ENCODE measurements at regions not wholly inside any gene's neighbourhood (a gene's known extent, or its start where the extent isn't known, plus 50 kb on each side); places are given as distances from the start of the nearest gene placed in this dataset.

DNA sequence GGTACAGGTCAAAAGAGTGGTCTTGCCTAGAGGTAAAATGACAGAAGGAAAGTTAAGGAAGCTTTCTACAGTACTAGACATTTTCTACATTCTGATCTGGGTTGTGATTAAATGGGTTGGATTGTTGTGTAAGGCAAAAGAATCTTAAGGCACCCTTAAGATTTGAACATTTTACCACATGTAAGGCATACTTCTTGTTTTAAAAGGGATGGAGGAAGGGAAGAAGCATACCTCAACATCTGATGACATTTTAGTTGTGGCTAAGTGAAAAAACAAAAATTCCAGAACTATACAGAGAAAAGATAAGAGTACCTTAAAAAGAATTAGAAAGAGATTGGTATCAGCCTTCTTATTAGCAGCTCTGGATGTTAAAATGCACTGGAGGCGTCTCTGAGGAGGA is 356.0 kb upstream of the CADM1 start:
- DNase-seq (ENCODE audit: low spot score), result no peak
- intact Hi-C loops (cut with DNase I), result no loop called here

GRCh38 chr11:115848611-115849010 is 344.4 kb upstream of the CADM1 start:
- DNase-seq (ENCODE audit: low spot score) (no peak), ATAC-seq (no peak)
- intact Hi-C loops (cut with DNase I), result no loop called here

More for the DNA sequence above, 356.0 kb upstream of the CADM1 start:
- no peak for ATAC-seq

DNA sequence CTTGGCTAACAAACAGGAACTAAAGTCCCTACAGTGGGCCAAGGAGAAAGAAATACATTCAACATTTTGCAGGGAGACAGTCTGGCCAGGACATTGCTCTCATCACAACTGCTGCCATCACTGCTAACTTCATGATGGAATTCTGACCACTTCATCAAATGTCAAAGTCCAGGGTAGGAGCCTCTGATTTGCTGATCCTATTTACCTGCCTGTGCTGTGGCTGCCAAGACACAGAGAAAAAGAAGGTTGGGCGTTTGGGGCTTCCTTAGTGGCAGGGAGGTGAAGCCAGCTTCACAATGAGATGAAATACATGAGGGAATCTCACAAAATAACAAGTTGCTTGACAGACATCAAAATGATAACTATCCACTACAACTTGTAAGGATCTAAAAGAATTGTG is 343.9 kb upstream of the CADM1 start:
- DNase-seq (ENCODE audit: low spot score), result no peak
- intact Hi-C loops (cut with DNase I), result no loop called here
- no peak for ATAC-seq

GRCh38 chr11:115845872-115846271 is 341.7 kb upstream of the CADM1 start:
- DNase-seq (ENCODE audit: low spot score), result no peak
- intact Hi-C loops (cut with DNase I), result no loop called here
- no peak for ATAC-seq

GRCh38 chr11:115843685-115844084 is 339.5 kb upstream of the CADM1 start:
- intact Hi-C loops (cut with DNase I), result no loop called here
- ATAC-seq, result no peak
- DNase-seq (ENCODE audit: low spot score), result no peak

DNA sequence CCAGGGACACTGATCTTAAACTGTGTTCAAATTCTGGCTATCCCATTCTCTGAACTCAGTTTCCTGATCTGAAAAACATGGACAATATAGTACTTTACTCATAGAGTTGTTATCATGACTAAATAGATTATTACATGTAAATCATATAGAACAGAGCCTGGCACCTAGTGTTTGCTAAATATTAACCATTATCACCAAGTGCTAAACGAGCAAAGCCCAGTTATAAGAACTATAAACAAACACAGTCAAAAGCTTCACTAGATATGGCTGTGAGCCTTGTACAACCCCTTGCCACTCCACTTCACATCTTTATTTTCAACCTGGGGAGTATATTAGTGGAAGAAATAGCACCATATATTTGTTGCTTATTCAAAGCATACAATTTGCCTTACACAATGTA is 338.9 kb upstream of the CADM1 start:
- intact Hi-C loops (cut with DNase I), result no loop called here
- DNase-seq (ENCODE audit: low spot score) (no peak), ATAC-seq (no peak)

DNA sequence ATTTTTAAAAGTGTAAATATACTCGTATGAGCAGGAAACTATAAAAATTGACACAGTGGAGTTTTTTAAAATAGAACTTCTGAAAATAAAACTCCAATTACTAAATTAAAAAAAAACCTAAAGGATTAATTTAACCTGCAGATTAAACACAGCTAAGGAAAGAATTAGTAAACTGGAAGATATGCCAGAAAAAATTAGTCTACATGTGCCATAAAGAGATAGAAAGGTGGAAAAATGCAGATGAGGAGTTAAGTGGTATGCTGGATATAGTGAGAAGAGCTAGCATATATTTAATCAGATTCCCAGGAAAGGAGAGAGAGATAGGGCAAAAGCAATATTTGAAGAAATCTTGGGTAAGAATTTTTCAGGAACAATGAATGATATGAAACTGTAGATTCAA is 315.8 kb upstream of the CADM1 start:
- ATAC-seq (no peak), DNase-seq (ENCODE audit: low spot score) (no peak)
- intact Hi-C loops (cut with DNase I), result no loop called here

- DNase-seq (ENCODE audit: low spot score), result no peak
- ATAC-seq, result no peak
- intact Hi-C loops (cut with DNase I), result no loop called here
Measured at GRCh38 chr11:115819014-115819413, 314.8 kb upstream of the CADM1 start.

GRCh38 chr11:115817844-115818468 is 313.7 kb upstream of the CADM1 start:
- intact Hi-C loops (cut with DNase I), result no loop called here
- ATAC-seq (no peak), DNase-seq (ENCODE audit: low spot score) (no peak)

DNA sequence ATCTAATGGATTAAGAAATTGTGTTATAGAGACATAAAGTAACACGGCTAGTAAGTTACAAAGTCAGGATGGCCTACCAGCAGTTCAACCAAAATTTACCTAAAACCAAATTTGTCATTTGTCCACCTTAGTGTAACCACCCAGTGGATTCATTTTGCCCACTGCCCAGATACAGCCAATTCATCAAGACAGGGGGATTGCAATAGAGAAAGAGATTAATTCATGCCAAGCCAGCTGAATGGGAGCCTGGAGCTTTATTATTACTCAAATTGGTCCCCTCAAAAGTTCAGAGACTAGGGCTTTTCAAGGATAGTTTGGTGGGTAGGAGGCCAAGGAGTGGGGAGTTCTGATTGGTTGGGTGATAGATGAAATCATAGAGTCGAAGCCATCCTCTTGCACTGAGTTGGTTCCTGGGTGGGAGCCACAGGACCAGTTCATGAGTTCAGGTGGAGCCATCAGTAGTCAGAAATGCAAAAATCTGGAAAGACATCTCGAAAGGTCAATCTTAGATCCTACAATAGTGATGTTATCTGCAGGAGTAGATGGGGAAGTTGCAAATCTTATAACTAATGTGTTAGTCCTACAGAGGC is 304.2 kb upstream of the CADM1 start:
- intact Hi-C loops (cut with DNase I), result no loop called here
- ATAC-seq (no peak), DNase-seq (ENCODE audit: low spot score) (no peak)

GRCh38 chr11:115806056-115806455 is 301.8 kb upstream of the CADM1 start:
- ATAC-seq, result no peak
- intact Hi-C loops (cut with DNase I), result no loop called here

DNA sequence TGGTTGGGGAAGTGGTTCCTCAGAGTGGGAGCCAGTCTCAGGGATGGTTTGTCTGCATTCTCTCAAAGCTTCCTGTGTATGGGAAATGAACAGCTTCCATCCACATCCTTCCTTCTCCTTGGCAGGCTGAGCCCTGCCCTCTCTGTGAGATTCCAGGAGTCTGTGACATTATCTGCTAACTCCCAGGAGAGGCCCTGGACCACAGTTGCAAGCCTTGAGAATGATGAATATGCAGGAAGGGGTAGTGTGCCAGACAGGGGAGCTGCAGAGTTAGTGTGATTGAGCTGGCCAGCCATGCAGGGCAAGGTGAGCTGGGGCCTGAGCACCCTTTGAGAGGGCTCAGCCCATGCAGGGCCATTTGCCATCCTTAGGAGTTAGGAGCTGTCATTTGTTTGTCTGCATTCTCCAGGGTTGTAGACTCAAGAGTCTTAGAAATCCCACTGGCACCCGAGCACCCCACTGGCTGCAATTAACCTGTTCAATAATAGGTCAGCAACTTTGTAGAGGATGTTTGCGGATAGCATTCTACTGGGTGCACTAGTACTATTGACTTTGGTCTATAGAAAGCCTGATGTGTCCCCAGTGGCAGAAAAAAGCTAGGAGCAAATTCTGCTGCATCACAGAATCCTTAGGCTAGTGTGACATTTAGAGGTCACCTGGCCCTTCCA is 299.0 kb upstream of the CADM1 start:
- ATAC-seq (no peak), DNase-seq (ENCODE audit: low spot score) (no peak)

More at GRCh38 chr11:115806056-115806455, 301.8 kb upstream of the CADM1 start:
- no peak for DNase-seq (ENCODE audit: low spot score)

DNA sequence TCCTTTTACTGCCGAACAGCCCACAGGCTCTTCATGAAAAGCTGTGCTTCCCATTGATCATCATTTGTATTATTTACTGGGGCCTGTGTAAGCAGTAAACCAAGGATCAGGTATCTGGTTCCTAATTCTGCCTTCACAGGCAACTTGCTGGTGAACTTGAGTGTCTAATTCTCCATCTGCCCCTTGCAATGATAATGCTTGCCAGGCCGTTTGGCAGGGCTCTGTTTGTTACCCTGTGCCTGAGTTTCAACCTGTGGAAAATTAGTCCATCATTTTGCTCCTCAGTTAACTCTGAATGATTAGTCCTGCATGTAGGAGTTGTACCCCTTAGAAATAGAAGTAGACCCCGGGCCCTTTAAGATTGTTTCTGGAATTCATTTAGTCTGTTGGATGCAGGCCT is 298.4 kb upstream of the CADM1 start:
- DNase-seq (ENCODE audit: low spot score), result no peak
- no peak for ATAC-seq
- intact Hi-C loops (cut with DNase I), result no loop called here

More for the DNA sequence above, 299.0 kb upstream of the CADM1 start:
- intact Hi-C loops (cut with DNase I), result no loop called here

- DNase-seq (ENCODE audit: low spot score) (no peak), ATAC-seq (peak; percentile 15)
- intact Hi-C loops (cut with DNase I), result no loop called here
Measured at GRCh38 chr11:115792903-115793302, 288.7 kb upstream of the CADM1 start.

DNA sequence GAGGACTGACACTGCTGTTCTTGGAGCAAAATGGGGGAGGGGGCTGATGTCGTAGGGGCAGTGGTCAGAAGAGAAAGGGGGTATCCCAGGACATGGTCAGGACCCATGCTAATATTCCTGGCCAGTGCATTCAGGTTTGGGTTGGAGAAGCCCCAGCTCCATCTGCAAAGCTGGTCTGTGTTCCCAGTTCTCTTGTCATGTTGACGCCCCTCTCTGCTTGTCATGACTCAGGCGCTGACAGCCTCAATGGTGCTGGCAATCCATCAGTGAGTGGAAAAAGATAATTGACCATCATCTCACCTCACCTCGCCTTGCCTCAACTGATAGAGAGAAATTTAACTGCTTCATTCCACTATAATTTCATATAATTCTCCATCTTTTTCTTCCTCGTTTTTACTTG is 283.1 kb upstream of the CADM1 start:
- no peak for ATAC-seq
- no peak for DNase-seq (ENCODE audit: low spot score)
- intact Hi-C loops (cut with DNase I), result no loop called here

DNA sequence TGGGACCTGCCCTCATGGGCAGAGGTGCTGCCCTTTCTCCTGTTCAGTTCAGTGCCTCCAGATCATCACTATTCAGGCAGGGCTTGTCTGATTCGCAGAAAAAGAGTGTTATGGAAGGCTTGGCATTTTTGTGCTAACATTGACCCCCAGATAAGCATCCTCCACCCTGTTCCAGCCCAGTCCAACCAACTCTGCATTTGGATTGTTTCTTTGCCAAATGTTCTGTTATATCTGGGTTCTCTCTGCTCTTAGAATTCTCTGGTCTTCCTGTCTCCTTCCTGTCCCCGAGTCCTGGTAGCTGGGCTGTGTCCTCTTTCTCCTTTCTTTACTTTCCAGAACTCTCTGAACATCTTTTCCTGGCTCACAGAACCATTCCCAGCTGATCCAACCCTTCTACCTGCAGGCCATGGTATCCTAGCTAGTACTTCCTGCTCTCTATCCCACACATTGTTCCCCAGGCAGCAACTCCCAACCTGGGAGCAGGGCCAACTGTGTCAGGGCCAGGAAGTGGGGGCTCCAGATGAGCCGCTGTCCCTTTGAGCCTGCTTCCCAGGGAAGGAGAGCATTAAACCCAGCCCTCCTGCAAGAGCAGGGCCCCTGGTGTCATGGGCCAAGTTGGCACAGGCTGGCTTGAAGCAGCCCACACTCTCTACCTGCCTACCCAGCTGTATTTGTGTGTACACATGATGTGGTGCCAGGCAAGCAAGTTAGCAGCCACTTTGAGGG is 280.7 kb upstream of the CADM1 start:
- ATAC-seq, result no peak
- intact Hi-C loops (cut with DNase I), result no loop called here
- no peak for DNase-seq (ENCODE audit: low spot score)

DNA sequence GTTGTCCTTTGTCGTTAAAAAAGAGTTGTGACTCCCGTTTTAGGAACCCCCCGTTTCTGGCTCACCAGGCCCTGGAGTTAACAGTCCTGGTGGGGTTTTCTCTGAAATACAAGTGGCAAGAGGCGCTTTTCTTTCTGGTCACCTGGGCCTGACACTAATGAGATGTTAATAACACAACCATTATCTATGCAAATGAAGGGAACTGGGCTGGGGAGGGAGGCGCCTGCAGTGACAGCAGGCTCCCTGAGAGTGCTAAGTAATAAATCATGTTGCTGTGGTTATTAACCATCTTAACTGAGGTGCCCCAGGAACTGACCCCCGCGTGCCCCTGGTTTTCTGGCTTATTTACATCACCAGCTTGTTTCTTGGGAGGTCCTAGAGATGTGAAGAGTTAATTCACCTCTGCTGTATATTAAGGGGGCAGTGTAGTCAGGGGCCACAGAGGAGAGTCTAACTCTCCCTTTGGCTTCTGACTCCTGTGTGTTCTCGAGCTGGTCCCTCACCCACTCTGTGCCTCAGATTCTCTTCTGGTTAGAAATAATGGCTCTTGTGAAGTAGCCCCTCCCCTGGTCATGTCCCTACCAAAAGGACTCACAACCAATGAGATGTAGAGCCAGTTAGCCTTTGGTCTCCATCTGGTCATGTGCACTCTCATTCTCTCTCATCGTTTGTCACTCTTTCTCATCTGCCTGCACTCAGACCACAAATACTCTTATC is 276.6 kb upstream of the CADM1 start:
- ATAC-seq (no peak), DNase-seq (ENCODE audit: low spot score) (no peak)
- intact Hi-C loops (cut with DNase I), result no loop called here

- DNase-seq (ENCODE audit: low spot score) (no peak), ATAC-seq (no peak)
- intact Hi-C loops (cut with DNase I), result no loop called here
Measured at GRCh38 chr11:115778928-115779650, 274.9 kb upstream of the CADM1 start.

- DNase-seq (ENCODE audit: low spot score) (no peak), ATAC-seq (peak; percentile 65)
- intact Hi-C loops (cut with DNase I), result no loop called here
Measured at GRCh38 chr11:115776916-115777315, 272.7 kb upstream of the CADM1 start.

Data from sciatic nerve (tissue), 2 donors.